CD14-positive monocyte (primary cell): ENCODE measurements at regions not wholly inside any gene's neighbourhood (a gene's known extent, or its start where the extent isn't known, plus 50 kb on each side); places are given as distances from the start of the nearest gene placed in this dataset.

ENCODE experiments used
- DNase-seq, 3 donors: peaks; one replicate each; pipeline ENCODE4 v3.0.0-alpha.2; 2011 to 2022
- H2AFZ ChIP-seq: 2 replicates; pipeline ENCODE4 v1.6.0; 2012; ENCODE audit warnings: mild to moderate bottlenecking, low read depth, low read length, inconsistent platforms; ENCODE audit not compliant: insufficient read depth, poor library complexity, severe bottlenecking
- H3K27ac ChIP-seq, 2 donors: 1 replicate in 1 of 2; 2 replicates in 1 of 2; pipeline ENCODE4 v1.5.1; 2012 to 2013; ENCODE audit warnings: low read length in 2 of 2, control low read depth in 1 of 2, inconsistent platforms in 1 of 2, low read depth in 1 of 2, mild to moderate bottlenecking in 1 of 2
- H3K27me3 ChIP-seq, 2 donors: one replicate each; pipeline versions ENCODE4 v1.6.0 to v1.6.1; 2011 to 2013; ENCODE audit warnings: low read length in 2 of 2; ENCODE audit not compliant: control insufficient read depth in 2 of 2, insufficient read depth in 2 of 2
- H3K36me3 ChIP-seq, 2 donors: replicated peaks in 1 of 2; 1 replicate in 1 of 2; 2 replicates in 1 of 2; pipeline versions ENCODE4 v1.5.1 to v1.6.1; 2012 to 2013; ENCODE audit warnings: low read length in 2 of 2, control low read depth in 1 of 2, inconsistent platforms in 1 of 2, mild to moderate bottlenecking in 1 of 2; ENCODE audit not compliant: insufficient read depth in 2 of 2, control insufficient read depth in 1 of 2
- H3K4me1 ChIP-seq, 2 donors: 1 replicate in 1 of 2; 2 replicates in 1 of 2; pipeline versions ENCODE4 v1.5.1 to v1.6.1; 2012 to 2013; ENCODE audit warnings: low read length in 2 of 2, control low read depth in 1 of 2, inconsistent platforms in 1 of 2, mild to moderate bottlenecking in 1 of 2, moderate library complexity in 1 of 2; ENCODE audit not compliant: insufficient read depth in 2 of 2, control insufficient read depth in 1 of 2
- H3K4me2 ChIP-seq: replicated peaks from 2 replicates; pipeline ENCODE3; 2012; ENCODE audit warnings: low read length, moderate library complexity, mild to moderate bottlenecking; ENCODE audit not compliant: poor library complexity, severe bottlenecking; ENCODE audit errors: extremely low read depth
- H3K4me3 ChIP-seq, 3 experiments: fragments of 200-600 bp in 1 of 3; sonication (generic) in 1 of 3; replicated peaks in 1 of 3; 1 replicate in 2 of 3; 2 replicates in 1 of 3; pipeline ENCODE4 v1.5.1; 2011 to 2013; ENCODE audit warnings: low read length in 3 of 3, mild to moderate bottlenecking in 3 of 3, control low read depth in 2 of 3, low read depth in 2 of 3, inconsistent platforms in 1 of 3, moderate library complexity in 1 of 3
- H3K79me2 ChIP-seq: 2 replicates; pipeline ENCODE4 v1.6.0; 2012; ENCODE audit warnings: mild to moderate bottlenecking, control low read depth, inconsistent platforms, low read length, moderate library complexity; ENCODE audit not compliant: insufficient read depth
- H3K9ac ChIP-seq: 2 replicates; pipeline ENCODE4 v1.6.0; 2017; ENCODE audit warnings: low read length, mild to moderate bottlenecking; ENCODE audit not compliant: insufficient read depth, poor library complexity, severe bottlenecking
- H3K9me3 ChIP-seq, 2 donors: replicated peaks in 1 of 2; 1 replicate in 1 of 2; 2 replicates in 1 of 2; pipeline versions ENCODE4 v1.5.1 to v1.6.1; 2012 to 2013; ENCODE audit warnings: low read length in 2 of 2, control low read depth in 1 of 2; ENCODE audit not compliant: control insufficient read depth in 1 of 2, insufficient read depth in 1 of 2
- H4K20me1 ChIP-seq: 2 replicates; pipeline ENCODE4 v1.6.0; 2012; ENCODE audit warnings: mild to moderate bottlenecking, low read length, control low read depth, moderate library complexity; ENCODE audit not compliant: insufficient read depth
- H3K27ac Mint-ChIP-seq, 7 donors: one replicate each; pipeline ENCODE4 v1.8.0; 2020; ENCODE audit warnings: mild to moderate bottlenecking in 7 of 7, mixed read lengths in 7 of 7, moderate library complexity in 6 of 7, inconsistent platforms in 2 of 7
- H3K27me3 Mint-ChIP-seq, 3 donors: one replicate each; pipeline ENCODE4 v1.8.0; 2021 to 2022; ENCODE audit warnings: low read depth in 3 of 3, mild to moderate bottlenecking in 3 of 3, mixed read lengths in 3 of 3, moderate library complexity in 3 of 3, inconsistent platforms in 1 of 3
- H3K36me3 Mint-ChIP-seq, 2 donors: one replicate each; pipeline ENCODE4 v1.8.0; 2020; ENCODE audit warnings: mixed read lengths in 2 of 2, inconsistent platforms in 1 of 2, mild to moderate bottlenecking in 1 of 2
- H3K4me1 Mint-ChIP-seq: one replicate; pipeline ENCODE4 v1.8.0; 2020; ENCODE audit warnings: mild to moderate bottlenecking, mixed read lengths
- H3K4me3 Mint-ChIP-seq, 2 donors: one replicate each; pipeline ENCODE4 v1.8.0; 2020; ENCODE audit warnings: mild to moderate bottlenecking in 2 of 2, mixed read lengths in 2 of 2, moderate library complexity in 1 of 2
- H3K9me3 Mint-ChIP-seq, 7 donors: one replicate each; pipeline ENCODE4 v1.8.0; 2020 to 2022; ENCODE audit warnings: mixed read lengths in 7 of 7, mild to moderate bottlenecking in 6 of 7, moderate library complexity in 6 of 7, inconsistent platforms in 2 of 7
- CTCF ChIP-seq: fragments of 200-600 bp; IDR thresholded peaks from one replicate; pipeline ENCODE4 v1.8.0; 2022; ENCODE audit warnings: antibody characterized with exemption, mild to moderate bottlenecking
- WGBS: methylation state at CpG from one replicate; pipeline ENCODE4 v1.1.5; 2013; ENCODE audit warnings: missing lambda C conversion rate; ENCODE audit not compliant: insufficient coverage; 5-methylcytosine and 5-hydroxymethylcytosine counted together
- intact Hi-C, 2 donors: fragments of 100-400 bp; cut with micrococcal nuclease; formaldehyde crosslinking; loops; one replicate each; pipeline versions ENCODE4 v1.15.0 to v1.15.1; 2023

GRCh38 chr15:69555080-69555479 lies 102.5 kb downstream of the RPLP1 start:
- Histone ChIP-seq H3K27me3 (no peaks in the 10 kb centered on the region), H4K20me1 (no peaks in the 10 kb centered on the region), H3K4me1 (no peaks in the 10 kb centered on the region), H3K4me3 (no peak overlapping the region), H3K4me2 (no peak overlapping the region), H3K27ac (no peak overlapping the region), H3K79me2 (no peaks in the 10 kb centered on the region), H3K36me3 (no peaks in the 10 kb centered on the region), H3K9me3 (peaks cover 15 to 22% of the 10 kb centered on the region in 2 donors), H3K9ac (no peak overlapping the region), H2AFZ (no peak overlapping the region)
- intact Hi-C loops, result no loop called here
- Mint-ChIP-seq H3K27ac (no peak overlapping the region), H3K9me3 (peaks cover 17 to 23% (median 22%) of the 10 kb centered on the region in 7 donors), H3K27me3 (peaks cover 2 to 7% (median 3%) of the 10 kb centered on the region in 3 donors), H3K4me1 (no peaks in the 10 kb centered on the region), H3K4me3 (no peak overlapping the region), H3K36me3 (peaks cover 0 to 5% of the 10 kb centered on the region in 2 donors)
- 92% methylated on average over 5 of the region's 8 CpGs for WGBS
- DNase-seq, result no peak
- no peak for TF ChIP-seq CTCF

- TF ChIP-seq CTCF, result no peak
- no peaks in the 10 kb centered on the region for H3K27me3 ChIP-seq
- no peaks in the 10 kb centered on the region for H3K4me1 Mint-ChIP-seq
- H3K4me3 ChIP-seq, result no peak overlapping the region
- no peak overlapping the region for H2AFZ ChIP-seq
- H3K27me3 Mint-ChIP-seq, result peaks cover 1 to 7% (median 2%) of the 10 kb centered on the region in 3 donors
- no peak overlapping the region for H3K4me3 Mint-ChIP-seq
- peaks cover 13 to 17% of the 10 kb centered on the region in 2 donors for H3K9me3 ChIP-seq
- H3K4me2 ChIP-seq, result no peak overlapping the region
- no peak overlapping the region for H3K27ac ChIP-seq
- H3K9ac ChIP-seq, result no peak overlapping the region
- no peaks in the 10 kb centered on the region for H3K79me2 ChIP-seq
- H4K20me1 ChIP-seq, result no peaks in the 10 kb centered on the region
- DNase-seq, result no peak
- no peaks in the 10 kb centered on the region for H3K36me3 ChIP-seq
- no peak overlapping the region for H3K27ac Mint-ChIP-seq
- intact Hi-C loops, result no loop called here
- H3K9me3 Mint-ChIP-seq, result peaks cover 13 to 19% (median 16%) of the 10 kb centered on the region in 7 donors
- peaks cover 0 to 5% of the 10 kb centered on the region in 2 donors for H3K36me3 Mint-ChIP-seq
- H3K4me1 ChIP-seq, result no peaks in the 10 kb centered on the region
- WGBS, result no CpG with 5 or more reads among the region's 1 CpG
Measured at GRCh38 chr15:69556344-69556743, 103.7 kb downstream of the RPLP1 start.
